Neural crest cell (in vitro differentiated cells): ENCODE measurements at regions not wholly inside any gene's neighbourhood (a gene's known extent, or its start where the extent isn't known, plus 50 kb on each side); places are given as distances from the start of the nearest gene placed in this dataset.

Source experiments
- DNase-seq: peaks from one replicate; pipeline ENCODE4 v3.0.0; 2021; ENCODE audit warnings: low read depth, mixed read lengths, low spot score
- H3K27ac Mint-ChIP-seq: one replicate; pipeline ENCODE4 v1.8.0; 2021; ENCODE audit warnings: mild to moderate bottlenecking, mixed read lengths; ENCODE audit not compliant: unreplicated experiment
- H3K27me3 Mint-ChIP-seq: 2 replicates; pipeline ENCODE4 v1.8.0; 2021; ENCODE audit warnings: low read depth, mild to moderate bottlenecking, mixed read lengths
- H3K36me3 Mint-ChIP-seq: 2 replicates; pipeline ENCODE4 v1.8.0; 2021; ENCODE audit warnings: low read depth, mild to moderate bottlenecking, mixed read lengths
- H3K4me1 Mint-ChIP-seq: 2 replicates; pipeline ENCODE4 v1.8.0; 2021; ENCODE audit warnings: mixed read lengths
- H3K4me3 Mint-ChIP-seq: one replicate; pipeline ENCODE4 v1.8.0; 2021; ENCODE audit warnings: mild to moderate bottlenecking, mixed read lengths
- H3K9me3 Mint-ChIP-seq: 2 replicates; pipeline ENCODE4 v1.8.0; 2021; ENCODE audit warnings: mixed read lengths
- TF ChIP-seq, protein P1 (sequence below): fragments of 200-600 bp; sonication (generic); conservative IDR thresholded peaks from 2 replicates; pipeline ENCODE4 v1.5.0; 2021; ENCODE audit warnings: antibody characterized with exemption, mild to moderate bottlenecking

DNA sequence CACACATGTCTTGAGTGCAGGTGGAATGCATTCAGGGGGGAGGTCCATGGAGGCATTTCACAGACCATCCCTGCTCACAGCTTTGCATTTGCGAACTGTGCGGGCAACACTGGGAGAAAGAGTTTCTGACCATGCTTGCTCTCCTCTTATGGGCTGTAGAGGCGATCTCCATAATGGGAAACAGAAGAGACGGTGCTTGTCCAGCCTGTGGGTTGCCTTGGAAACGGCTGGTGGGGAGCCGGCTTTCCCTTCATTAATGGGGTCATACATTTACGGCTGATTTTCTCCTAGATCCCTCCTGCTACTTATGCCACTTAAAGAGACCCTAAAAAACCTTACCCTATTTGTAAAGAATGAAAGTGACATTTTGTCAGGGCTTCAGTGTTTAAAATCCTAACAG is 147.4 kb downstream of the SOX11 start:
- peak overlapping the region; percentile 45 for H3K4me3 Mint-ChIP-seq
- H3K9me3 Mint-ChIP-seq: no peaks in the 10 kb centered on the region
- no peaks in the 10 kb centered on the region for H3K27me3 Mint-ChIP-seq
- H3K4me1 Mint-ChIP-seq: peaks cover 45% of the 10 kb centered on the region
- no peaks in the 10 kb centered on the region for H3K36me3 Mint-ChIP-seq
- TF ChIP-seq, protein P1, sequence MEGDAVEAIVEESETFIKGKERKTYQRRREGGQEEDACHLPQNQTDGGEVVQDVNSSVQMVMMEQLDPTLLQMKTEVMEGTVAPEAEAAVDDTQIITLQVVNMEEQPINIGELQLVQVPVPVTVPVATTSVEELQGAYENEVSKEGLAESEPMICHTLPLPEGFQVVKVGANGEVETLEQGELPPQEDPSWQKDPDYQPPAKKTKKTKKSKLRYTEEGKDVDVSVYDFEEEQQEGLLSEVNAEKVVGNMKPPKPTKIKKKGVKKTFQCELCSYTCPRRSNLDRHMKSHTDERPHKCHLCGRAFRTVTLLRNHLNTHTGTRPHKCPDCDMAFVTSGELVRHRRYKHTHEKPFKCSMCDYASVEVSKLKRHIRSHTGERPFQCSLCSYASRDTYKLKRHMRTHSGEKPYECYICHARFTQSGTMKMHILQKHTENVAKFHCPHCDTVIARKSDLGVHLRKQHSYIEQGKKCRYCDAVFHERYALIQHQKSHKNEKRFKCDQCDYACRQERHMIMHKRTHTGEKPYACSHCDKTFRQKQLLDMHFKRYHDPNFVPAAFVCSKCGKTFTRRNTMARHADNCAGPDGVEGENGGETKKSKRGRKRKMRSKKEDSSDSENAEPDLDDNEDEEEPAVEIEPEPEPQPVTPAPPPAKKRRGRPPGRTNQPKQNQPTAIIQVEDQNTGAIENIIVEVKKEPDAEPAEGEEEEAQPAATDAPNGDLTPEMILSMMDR: no peak
- H3K27ac Mint-ChIP-seq: peak overlapping the region; percentile 97
- peak; percentile 32 for DNase-seq

DNA sequence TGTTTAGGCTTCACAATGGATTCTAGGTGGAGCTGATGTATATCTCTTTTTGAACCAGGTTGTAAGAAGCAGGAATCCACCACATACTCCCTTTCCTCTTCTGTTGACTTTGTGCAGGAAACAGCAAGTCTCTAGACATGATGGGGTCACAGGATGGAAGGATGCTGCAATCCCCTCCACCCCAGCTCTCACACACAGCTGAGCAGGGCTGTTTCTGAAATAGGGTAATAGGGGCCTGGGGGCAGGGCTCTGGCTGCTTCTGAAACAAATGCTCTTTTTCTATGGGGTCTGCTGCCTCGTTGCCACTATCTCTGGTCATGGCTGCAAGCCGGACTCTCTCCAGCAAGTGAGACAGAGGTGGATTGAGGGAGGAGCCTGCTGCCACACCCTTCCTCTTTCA is 148.9 kb downstream of the SOX11 start:
- TF ChIP-seq, protein P1: no peak
- Mint-ChIP-seq H3K9me3 (no peaks in the 10 kb centered on the region), H3K27me3 (no peaks in the 10 kb centered on the region), H3K4me1 (peaks cover 35% of the 10 kb centered on the region), H3K27ac (peak overlapping the region; percentile 84), H3K36me3 (no peaks in the 10 kb centered on the region), H3K4me3 (no peak overlapping the region)
- DNase-seq: no peak

DNA sequence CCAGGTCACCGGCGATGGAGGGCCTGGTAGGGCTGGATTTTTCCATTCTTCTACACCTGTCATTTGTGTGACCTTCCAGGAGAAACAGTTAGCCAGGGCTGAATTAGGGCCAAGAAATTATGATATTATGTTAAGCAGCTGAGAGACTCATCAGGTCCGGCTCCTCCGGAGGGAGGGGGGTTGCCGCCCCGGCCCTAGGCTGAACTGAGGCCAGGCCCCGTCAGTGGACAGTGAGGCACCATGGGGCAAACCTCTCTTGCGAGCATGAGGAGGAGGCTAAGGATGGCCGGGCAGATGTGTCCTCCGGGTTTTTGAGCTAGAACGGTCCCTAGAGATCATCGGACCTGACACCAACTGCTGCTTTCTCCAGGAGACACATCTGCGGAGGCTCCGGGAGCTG is 150.1 kb downstream of the SOX11 start:
- peaks cover 33% of the 10 kb centered on the region for H3K4me1 Mint-ChIP-seq
- no peaks in the 10 kb centered on the region for H3K9me3 Mint-ChIP-seq
- H3K4me3 Mint-ChIP-seq: no peak overlapping the region
- no peak for DNase-seq
- H3K27me3 Mint-ChIP-seq: no peaks in the 10 kb centered on the region
- no peak overlapping the region for H3K27ac Mint-ChIP-seq
- peaks cover 2% of the 10 kb centered on the region for H3K36me3 Mint-ChIP-seq
- TF ChIP-seq, protein P1: no peak

DNA sequence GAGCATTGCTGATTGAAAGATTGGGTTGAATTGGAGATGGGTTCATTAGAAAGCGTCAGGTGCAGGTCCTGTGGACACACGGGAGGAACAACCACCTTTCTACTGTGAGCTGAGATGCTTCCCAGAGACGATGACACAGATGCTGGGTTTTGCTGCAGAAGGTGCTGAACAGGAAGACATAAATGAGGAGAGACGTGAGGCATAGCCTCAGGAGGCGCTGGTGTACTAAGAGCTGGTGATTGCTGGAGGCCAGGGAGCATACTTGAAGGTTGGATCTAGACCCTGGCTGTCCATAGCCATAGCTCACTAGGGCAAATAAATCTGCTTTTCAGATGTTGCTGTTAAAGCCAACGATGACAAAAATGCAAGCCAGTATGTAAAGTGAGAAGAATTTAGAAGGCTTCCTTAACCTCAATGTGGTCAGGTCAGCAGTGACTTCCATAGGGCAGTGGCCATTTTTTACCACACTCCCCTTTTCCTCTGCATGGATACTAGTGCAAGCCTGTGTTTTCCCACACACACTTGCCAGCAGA is 153.7 kb downstream of the SOX11 start:
- no peaks in the 10 kb centered on the region for H3K9me3 Mint-ChIP-seq
- H3K27ac Mint-ChIP-seq: no peak overlapping the region
- H3K36me3 Mint-ChIP-seq: peaks cover 2% of the 10 kb centered on the region
- no peak overlapping the region for H3K4me3 Mint-ChIP-seq
- peaks cover 17% of the 10 kb centered on the region for H3K4me1 Mint-ChIP-seq
- DNase-seq: no peak
- H3K27me3 Mint-ChIP-seq: no peaks in the 10 kb centered on the region
- TF ChIP-seq, protein P1: no peak

DNA sequence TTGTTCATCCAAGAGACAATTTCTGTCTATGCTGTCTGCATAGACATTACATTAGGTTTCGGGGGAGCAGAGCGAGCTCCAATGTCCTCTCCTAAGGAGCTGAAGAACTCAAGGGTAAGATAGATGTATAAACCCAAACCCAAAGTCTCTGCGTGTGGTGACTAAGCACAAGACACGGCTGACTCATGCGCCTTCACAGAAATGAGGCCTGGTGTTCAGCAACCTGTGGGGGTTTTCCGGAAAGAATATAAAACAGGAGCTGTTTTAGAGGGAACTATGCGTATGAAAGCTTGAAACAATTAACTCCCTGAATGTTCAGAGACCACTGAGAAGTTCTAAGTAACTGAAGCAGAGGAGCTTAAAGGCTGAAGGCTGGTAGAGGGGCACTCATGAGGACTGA is 154.7 kb downstream of the SOX11 start:
- Mint-ChIP-seq H3K9me3 (no peaks in the 10 kb centered on the region), H3K27ac (no peak overlapping the region), H3K27me3 (no peaks in the 10 kb centered on the region), H3K4me3 (no peak overlapping the region), H3K36me3 (peaks cover 2% of the 10 kb centered on the region), H3K4me1 (peaks cover 13% of the 10 kb centered on the region)
- DNase-seq: no peak
- TF ChIP-seq, protein P1: no peak
